Fibroblast of the aortic adventitia (primary cell): ENCODE measurements at regions not wholly inside any gene's neighbourhood (a gene's known extent, or its start where the extent isn't known, plus 50 kb on each side); places are given as distances from the start of the nearest gene placed in this dataset.

ENCODE experiments used
- DNase-seq: peaks from one replicate; pipeline ENCODE4 v3.0.0-alpha.2; 2010; ENCODE audit warnings: low read depth
- H3K4me3 ChIP-seq: 2 replicates; pipeline ENCODE4 v1.5.1; 2011; ENCODE audit warnings: low read depth, mild to moderate bottlenecking, control low read depth, low read length, moderate library complexity
- TF ChIP-seq, protein P1 (sequence below): IDR thresholded peaks from 2 replicates; pipeline ENCODE4 v1.5.1; 2011; ENCODE audit warnings: mild to moderate bottlenecking, low read length, control low read depth, inconsistent platforms; ENCODE audit not compliant: insufficient read depth

DNA sequence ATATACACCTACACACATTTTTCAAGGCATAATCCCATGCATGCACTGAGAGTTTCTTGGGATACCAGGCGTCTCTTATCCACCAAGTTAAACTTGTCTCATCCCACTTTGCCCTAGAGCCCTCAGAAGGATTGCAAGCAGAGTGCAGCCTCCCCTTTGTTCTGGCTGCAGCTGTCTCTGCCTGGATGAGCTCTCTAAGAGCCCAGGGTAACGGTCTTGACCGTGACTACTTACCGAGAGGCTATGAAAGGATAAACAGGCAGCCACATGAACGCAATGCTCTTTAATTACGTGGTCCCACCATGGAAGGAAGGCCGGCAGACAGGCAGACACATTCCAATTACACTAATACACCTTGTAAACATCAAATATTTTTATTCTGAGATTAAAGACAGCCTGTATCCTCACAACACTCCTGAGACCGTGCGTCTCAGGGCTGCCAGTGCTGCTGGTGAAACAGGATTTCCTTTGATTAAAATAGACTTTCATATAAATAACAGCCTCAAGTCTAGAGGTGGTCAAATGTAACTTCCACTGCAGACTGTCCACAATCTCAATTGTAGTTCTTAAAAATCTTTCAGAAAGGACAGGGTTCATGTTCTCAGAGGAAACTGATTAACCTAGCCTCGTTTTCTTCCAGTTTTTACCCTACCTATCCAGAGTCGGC is 210.0 kb upstream of the PRDM1 start:
- TF ChIP-seq, protein P1, sequence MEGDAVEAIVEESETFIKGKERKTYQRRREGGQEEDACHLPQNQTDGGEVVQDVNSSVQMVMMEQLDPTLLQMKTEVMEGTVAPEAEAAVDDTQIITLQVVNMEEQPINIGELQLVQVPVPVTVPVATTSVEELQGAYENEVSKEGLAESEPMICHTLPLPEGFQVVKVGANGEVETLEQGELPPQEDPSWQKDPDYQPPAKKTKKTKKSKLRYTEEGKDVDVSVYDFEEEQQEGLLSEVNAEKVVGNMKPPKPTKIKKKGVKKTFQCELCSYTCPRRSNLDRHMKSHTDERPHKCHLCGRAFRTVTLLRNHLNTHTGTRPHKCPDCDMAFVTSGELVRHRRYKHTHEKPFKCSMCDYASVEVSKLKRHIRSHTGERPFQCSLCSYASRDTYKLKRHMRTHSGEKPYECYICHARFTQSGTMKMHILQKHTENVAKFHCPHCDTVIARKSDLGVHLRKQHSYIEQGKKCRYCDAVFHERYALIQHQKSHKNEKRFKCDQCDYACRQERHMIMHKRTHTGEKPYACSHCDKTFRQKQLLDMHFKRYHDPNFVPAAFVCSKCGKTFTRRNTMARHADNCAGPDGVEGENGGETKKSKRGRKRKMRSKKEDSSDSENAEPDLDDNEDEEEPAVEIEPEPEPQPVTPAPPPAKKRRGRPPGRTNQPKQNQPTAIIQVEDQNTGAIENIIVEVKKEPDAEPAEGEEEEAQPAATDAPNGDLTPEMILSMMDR = no peak
- no peak for DNase-seq
- no peak overlapping the region for H3K4me3 ChIP-seq

- H3K4me3 ChIP-seq = no peak overlapping the region
- TF ChIP-seq, protein P1 = no peak
- DNase-seq = no peak
Observed at GRCh38 chr6:105874835-105875626, 211.1 kb upstream of the PRDM1 start.

GRCh38 chr6:105873799-105874198 is 212.3 kb upstream of the PRDM1 start:
- TF ChIP-seq, protein P1 = no peak
- no peak for DNase-seq
- H3K4me3 ChIP-seq = no peak overlapping the region

DNA sequence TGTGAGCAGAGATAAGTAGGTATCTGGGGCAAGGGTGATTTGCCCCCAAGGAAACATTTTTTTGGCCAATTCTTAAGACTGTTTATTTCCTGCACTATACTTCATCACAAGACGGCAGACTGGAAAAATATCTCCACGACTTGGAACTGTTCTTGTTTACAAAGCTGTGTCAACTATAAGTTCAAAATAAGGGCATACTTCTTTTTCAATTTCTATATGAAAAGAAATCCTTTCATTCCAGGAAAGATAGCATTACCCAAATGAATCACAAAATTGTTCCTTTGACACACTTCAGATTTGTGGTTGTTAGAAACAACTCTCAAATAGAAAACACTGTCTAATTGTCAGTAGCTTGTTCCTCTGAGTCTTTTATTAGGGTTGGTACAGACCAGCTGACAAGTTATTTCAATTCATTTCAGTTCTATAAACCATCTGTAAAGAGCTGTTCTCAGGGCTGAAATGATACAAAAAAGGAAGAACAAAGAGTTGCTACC is 212.9 kb upstream of the PRDM1 start:
- DNase-seq = no peak
- H3K4me3 ChIP-seq = no peak overlapping the region
- TF ChIP-seq, protein P1 = no peak

DNA sequence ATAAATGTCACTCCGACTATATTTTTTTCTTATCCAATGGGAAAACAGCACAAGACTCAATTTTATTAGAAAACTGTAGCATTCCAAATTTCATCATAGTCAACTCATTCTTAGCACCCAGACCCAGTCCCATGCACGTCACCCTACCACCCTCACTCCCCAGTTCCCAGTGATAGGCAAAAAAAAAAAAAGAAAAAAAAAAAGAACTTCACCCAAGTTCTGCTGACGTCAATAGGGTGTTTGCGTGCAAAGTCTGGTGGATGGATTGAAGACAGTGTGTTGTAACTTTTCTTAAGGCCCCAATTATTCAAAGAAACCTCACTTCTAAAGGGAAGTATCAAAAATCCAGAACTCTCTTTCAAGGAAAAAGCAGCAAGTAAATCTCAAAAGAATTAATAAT is 213.9 kb upstream of the PRDM1 start:
- H3K4me3 ChIP-seq = no peak overlapping the region
- TF ChIP-seq, protein P1 = no peak
- DNase-seq = peak; percentile 26

GRCh38 chr6:105871542-105871941 is 214.6 kb upstream of the PRDM1 start:
- TF ChIP-seq, protein P1 = no peak
- no peak for DNase-seq
- no peak overlapping the region for H3K4me3 ChIP-seq
